ENCODE measurements at regions not wholly inside any gene's neighbourhood (a gene's known extent, or its start where the extent isn't known, plus 50 kb on each side); places are given as distances from the start of the nearest gene placed in this dataset.

- TF ChIP-seq POLR2AphosphoS5 (IDR thresholded peaks at IDR 0.05) = no peak
- no peak for TF ChIP-seq CTCF (IDR thresholded peaks at IDR 0.05)
- TF ChIP-seq POLR2A (IDR thresholded peaks at IDR 0.05; ENCODE audit: low read depth) = no peak
These were observed 897.5 kb upstream of the NDST4 start for GRCh38 chr4:116010923-116011322.

Measured in esophagus muscularis mucosa (tissue), 3 donors.